ENCODE measurements at regions not wholly inside any gene's neighbourhood (a gene's known extent, or its start where the extent isn't known, plus 50 kb on each side); places are given as distances from the start of the nearest gene placed in this dataset.
A peak's percentile ranks its signal among the peaks of the same experiment; 100 is the strongest.

DNA sequence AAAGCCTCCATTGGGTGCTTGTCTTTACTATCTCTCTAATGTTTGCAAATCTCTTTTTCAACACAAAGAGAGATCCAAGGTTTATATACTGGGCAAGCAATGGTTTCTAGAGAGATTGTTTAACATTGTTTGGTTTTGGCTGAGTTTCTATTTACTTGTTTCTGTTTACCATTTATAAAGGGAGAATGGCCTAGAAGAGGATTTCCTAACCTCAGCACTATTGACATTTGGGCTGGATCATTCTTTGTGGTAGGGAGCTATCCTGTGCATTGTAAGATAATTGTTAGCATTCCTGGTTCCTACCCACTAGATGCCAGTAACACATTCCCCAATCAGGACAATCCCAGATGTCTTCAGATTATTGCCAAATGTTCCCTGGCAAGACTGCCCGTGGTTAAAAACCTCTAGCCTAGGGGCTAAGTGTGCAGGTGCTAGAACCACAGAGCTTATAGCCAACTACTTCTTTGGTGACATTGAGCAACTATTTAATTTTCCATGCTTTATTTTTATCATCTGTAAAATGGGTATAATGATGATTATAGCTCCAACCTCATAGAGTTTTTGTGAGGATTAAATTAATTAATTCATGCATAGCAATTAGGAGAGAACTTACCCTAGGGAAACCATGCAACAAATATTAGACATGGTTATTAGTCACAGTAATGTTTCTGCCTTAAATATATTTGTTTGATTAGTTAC lies 413.9 kb upstream of the MAF start:
- no peak for DNase-seq (ENCODE audit: low spot score)

DNA sequence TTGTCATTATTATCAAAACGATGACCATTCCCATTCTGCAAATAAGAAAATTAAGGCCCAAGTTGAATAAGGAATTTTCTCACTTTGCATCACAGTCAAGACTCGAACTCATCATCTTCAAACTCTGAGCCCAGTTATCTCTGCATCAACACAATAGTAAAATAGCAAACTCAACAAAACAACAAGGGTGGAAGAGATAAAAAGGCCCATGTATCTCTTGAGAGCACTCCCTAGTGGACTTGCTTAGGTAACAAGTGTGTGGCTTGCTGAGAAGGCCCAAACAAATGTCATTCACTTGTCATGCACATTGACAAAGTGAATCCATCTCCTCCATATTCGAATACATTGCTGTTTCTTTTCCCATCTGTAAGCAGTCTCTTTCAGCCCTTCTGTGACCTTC lies 412.0 kb upstream of the MAF start:
- intact Hi-C loops (cut with DNase I): no loop called here
- DNase-seq (ENCODE audit: low spot score) (no peak), ATAC-seq (no peak)

More for the DNA sequence above, 413.9 kb upstream of the MAF start:
- ATAC-seq: no peak
- intact Hi-C loops (cut with DNase I): no loop called here

DNA sequence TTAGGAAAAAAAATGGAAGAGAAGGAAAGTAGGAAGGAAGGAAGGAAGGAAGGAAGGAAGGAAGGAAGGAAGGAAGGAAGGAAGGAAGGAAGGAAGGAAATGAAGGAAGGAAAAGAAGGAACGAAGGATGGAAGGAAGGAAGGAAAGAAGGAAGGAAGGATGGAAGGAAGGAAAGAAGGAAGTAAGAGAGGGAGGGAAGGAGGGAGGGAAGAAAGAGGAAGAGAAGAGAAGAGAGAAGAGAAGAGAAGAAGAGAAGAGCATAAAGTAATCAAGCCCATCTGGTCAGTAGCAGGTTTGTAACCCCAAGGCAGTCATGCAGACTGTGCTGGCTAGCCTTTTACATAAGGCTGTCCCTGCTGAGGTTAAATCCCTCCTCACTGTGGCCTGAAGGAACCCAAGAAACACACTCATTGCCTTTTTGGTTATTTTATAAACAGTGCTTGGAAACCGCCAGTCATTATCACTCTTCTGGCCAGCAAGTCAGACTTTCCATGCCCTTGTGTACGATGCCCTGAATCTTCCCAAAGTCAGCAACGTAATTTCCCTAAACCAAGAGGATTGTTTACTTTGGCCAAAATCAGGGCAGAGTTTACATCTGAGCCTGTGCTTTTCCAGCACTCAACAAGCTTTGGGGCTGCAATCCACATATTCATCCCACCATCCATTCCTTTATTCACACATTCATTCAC lies 409.6 kb upstream of the MAF start:
- no peak for ATAC-seq
- intact Hi-C loops (cut with DNase I): no loop called here
- DNase-seq (ENCODE audit: low spot score): no peak

DNA sequence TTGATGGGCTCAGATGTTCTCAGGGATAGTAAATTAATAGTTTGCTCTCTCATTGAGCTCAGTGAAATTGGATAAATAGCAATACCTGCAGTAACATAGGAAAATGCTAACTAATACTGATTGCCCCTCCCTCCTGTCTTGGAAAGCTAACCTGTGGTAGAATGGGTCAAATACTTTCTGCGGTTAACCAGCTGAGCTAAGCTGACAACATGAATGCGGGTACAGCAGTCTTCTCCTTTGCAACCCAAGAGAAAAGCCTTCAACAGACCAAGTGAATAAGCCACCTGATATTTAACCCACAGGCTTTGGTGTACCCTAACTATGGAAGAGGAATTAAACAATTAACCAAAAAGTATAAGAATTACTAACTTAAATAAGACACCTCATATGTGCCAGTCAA lies 408.3 kb upstream of the MAF start:
- ATAC-seq (no peak), DNase-seq (ENCODE audit: low spot score) (no peak)
- intact Hi-C loops (cut with DNase I): no loop called here

DNA sequence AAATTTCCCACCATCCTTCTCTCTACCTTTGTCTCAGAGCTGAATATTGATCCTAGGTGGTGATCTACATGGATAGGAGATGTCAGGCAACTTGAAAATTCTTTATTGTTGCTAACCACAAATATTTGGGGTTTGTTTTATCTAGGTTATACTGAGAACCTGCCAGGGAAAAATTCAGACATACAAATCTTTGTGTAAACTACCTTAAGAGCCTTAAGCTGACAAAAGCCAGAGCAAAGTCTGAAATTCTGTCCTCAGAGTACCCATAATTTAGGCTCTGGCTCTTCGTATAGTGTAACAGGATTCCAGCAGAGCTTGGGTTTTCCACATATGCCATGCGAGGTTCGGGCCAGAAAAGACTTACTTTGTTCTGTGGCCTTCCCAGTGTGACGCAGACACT lies 406.7 kb upstream of the MAF start:
- intact Hi-C loops (cut with DNase I): no loop called here
- ATAC-seq (no peak), DNase-seq (ENCODE audit: low spot score) (no peak)

DNA sequence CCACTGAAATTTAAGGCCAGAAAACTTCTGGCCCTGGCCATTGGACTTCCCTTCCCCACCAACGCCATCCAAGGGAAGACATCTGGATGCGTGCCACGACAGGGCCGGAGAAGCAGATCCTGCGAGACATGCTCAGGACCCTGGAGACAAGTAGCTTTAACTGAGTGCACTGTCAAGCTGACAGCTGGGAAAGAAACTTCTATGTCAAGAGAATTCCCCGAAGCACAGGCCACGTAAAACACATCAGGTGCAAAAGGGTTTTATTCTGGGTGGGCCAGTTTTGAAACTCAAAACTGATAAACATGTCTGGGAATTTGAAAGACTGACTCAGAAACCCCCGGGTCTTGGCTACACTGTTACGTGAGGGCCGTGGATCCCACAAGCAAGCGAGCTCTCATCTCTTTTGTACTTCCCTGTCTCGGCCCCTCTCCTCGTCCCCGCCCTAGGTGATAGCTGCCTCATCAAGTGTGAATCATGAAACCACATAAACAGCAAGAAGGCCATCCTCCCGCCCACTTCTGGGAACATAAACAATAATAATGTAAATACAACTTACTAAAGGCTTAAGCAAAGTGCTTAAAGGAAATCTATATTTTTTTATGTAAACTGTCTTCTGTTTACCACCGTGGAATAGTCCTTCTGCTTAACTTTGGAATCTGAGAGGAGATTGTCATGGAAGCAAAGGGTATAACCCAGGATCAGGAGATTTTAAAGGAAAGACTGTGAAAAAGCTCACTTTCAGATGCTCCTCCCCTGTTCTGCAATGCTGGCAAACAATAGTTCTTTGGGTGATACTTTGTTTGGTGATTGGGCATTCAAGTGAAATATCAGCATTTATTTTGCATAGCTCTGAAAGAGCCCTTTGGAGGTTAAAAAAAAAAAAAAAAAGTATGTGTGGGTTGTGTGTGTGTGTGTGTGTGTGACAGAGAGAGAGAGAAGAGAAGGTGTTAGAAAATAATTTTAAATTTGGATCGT lies 406.0 kb upstream of the MAF start:
- DNase-seq (ENCODE audit: low spot score): peak; percentile 62
- intact Hi-C loops (cut with DNase I): no loop called here
- peak; percentile 46 for ATAC-seq

DNA sequence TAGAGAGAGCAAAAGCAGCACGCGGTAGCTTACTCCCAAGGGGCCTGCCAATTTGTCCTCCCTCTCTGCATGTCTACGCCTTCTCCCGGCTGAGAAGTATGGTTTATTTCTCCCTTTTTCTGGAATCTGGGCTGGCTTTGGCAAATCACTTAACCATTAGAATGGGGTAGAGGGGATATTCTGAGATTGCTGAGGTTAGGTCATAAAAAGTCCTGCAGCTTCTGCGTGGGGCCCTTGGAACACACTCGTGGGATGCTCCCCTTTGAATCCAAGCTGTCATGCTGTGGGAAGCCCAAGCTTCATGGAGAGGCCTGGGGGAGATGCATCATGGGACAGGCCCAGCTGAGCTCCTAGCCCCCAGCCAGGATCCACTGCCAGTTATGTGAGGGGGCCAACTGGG lies 403.6 kb upstream of the MAF start:
- no peak for DNase-seq (ENCODE audit: low spot score)
- intact Hi-C loops (cut with DNase I): no loop called here
- no peak for ATAC-seq

DNA sequence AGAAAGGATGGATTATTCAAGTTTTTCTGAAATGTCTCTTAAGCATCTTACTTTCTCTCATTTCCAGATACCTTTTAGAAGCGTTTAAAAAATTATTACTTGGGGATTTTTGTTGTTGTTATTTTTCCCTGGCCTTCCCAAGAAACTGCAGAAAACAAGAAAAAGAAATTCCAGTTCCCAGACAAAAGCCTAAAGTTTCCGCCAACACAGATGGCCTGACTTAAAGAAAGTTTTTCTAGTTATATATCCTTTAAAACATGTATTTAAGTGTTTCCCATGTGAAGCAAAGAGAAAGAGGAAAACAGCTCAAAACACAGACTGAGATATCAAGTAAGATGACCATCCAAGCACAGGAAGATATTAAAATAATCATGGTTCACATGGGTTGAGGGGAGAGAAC lies 401.7 kb upstream of the MAF start:
- DNase-seq (ENCODE audit: low spot score) (no peak), ATAC-seq (no peak)
- intact Hi-C loops (cut with DNase I): no loop called here

DNA sequence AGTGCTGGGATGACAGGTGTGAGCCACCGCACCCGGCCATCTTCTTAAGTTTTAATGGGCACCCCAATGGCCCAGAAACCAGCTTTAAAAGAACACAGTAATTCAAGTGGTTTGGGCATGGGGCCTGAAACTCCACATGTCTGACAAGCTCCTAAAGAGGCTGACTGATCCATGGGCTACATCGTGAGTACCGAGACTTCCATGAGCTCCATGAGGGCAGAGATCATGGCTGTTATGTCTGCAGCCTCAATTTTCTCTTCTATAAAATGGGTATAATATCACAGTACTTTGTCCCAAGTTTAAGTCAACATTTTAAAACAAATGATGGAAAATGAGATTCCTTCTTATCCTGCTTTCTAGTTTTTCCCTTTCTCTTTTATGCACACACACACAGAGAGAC lies 397.6 kb upstream of the MAF start:
- intact Hi-C loops (cut with DNase I): no loop called here
- ATAC-seq: no peak
- DNase-seq (ENCODE audit: low spot score): no peak

DNA sequence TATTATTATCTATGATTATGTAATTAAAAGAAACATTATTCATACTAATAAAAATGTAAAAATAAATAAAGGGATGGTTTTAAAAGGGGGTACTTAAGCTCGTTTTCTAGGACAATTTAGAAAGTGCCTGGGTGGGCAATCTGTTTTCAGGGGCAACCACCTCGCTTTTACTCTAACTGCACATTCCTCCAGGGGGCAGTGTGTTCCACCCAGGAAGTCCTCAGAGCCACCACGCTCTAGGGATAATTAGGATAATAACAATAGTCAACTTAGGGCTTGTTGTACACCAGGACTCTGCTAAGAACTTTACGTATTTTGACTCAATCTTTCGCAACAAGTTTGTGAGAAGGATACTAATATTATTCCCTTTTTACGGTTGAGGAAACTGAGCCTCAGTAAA lies 396.7 kb upstream of the MAF start:
- no peak for ATAC-seq
- intact Hi-C loops (cut with DNase I): no loop called here
- DNase-seq (ENCODE audit: low spot score): no peak

DNA sequence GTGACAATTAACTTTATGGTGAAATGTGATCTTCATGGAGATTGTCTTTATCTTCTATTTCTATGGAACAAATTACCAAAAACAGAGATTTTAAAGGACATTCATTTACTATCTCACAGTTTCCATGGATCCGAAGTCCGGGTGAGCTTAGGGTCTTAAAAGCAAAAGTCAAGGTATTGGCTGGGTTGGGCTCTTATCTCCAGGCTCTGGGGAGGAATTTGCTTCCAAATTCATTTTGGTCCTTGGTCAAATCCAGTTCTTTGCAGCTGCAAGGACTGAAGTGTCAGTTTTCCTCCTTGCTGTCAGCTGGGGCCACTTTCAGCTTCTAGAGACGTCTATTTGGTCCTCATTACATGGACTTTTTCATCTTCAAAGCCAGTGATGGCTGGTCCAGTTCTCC lies 395.8 kb upstream of the MAF start:
- intact Hi-C loops (cut with DNase I): no loop called here
- ATAC-seq (no peak), DNase-seq (ENCODE audit: low spot score) (no peak)

DNA sequence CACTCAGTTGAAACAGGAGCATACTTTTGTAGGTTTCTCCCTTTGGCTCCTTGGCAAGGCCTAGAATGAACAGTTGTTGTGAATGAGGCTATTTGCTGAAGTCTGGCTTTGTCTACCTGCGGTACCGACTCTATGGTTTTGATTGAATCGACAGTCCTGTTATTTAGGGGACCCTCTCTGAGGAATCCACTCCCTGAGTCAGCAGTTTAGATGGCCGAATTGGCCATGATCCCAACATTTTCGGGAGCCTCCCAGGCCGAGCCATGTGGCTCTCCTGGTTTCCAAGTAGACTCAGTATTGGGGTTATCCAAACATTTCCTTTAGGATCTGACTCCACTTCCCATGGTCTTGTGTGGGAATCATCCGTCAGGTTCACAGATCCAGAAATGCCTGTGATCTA lies 394.8 kb upstream of the MAF start:
- ATAC-seq: no peak
- intact Hi-C loops (cut with DNase I): no loop called here
- DNase-seq (ENCODE audit: low spot score): no peak

DNA sequence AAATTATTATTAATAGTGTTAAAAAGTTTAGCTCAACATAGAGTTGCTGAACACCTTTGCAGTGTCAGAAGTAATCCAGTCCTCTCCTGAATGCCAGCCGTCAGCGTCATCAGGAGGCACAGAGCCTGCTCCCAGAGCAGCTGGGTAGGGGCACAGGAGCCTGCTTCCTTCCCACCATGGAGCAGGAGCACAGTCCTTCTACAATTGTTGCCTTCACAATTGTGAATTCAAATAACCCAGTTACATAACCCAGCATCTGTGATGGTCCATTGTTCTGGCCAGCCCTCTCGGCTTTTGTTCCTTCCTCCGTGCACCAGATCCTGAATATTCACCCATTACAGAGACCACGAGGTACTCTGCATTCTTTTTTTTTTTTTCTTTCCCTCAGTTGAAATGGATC lies 393.9 kb upstream of the MAF start:
- intact Hi-C loops (cut with DNase I): no loop called here
- ATAC-seq: peak; percentile 72
- no peak for DNase-seq (ENCODE audit: low spot score)

DNA sequence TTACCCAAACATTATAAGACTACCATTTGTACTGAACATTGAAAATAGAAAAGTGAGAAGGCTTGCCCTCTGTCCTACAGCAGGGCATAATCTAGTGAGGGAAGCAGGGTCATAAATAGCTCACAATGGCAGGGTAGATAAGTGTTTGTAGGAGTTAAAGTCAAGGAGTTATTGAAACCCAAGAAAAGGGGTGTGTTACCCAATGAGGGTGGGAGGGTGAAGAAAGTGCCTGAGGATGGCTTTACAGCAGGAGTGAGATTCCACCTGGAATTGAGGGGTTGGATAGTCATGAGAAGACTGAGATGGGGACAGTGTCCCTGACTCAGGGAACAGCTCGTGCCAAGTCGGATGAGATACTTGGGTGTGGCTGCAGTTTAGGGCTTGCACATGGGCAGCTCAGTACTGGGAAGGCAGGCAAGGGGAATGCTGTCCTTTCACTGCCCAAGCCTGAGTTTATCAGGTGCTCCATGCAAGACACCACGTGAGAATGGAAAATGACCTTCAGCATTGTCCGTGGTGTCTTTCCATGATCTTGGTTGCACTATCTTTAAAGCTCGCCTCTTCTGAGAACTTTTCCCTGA lies 393.2 kb upstream of the MAF start:
- ATAC-seq (no peak), DNase-seq (ENCODE audit: low spot score) (no peak)
- intact Hi-C loops (cut with DNase I): no loop called here

DNA sequence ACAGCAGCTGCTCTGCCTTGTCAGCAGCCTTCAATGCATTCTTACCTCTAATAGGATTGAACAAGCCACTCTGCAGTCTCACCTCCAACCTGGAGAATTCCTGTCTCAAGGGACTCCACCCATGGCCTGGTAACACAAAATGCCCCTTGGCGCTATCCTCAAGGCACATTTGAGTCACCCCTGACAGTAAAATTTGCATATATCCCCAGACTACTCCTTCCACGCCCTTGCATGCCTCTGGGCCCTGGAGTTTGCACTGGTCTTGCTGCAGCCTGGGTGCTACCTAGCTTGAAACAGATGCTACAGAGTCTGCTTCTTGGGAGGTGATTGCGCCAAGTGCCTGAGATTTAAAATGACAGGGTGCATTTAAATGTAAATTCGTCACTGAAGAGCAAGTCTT lies 391.4 kb upstream of the MAF start:
- intact Hi-C loops (cut with DNase I): no loop called here
- ATAC-seq (no peak), DNase-seq (ENCODE audit: low spot score) (no peak)

DNA sequence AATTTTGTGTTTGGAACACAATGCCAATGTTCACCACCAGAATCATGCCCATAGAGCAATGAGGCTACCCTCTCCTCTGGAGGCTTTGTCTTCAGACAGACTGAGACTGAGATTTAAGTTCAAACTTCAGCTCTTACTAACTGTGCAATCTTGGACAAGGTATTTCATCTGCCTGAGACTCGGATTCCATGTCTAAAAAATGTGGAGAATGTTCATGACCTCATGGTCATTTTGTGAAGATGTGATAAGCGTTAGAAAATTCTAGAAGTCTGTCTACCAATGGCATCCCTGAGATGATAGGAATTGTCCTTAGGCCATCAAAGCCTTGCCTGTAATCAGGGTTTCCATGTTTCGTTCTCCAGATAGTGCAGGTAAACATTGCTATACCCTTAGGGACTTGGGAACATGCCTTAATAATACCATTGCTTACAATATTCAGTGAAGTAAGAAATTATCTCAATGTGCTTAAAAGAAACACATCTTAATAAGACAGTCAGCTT lies 388.2 kb upstream of the MAF start:
- ATAC-seq: no peak
- DNase-seq (ENCODE audit: low spot score): no peak
- intact Hi-C loops (cut with DNase I): no loop called here

DNA sequence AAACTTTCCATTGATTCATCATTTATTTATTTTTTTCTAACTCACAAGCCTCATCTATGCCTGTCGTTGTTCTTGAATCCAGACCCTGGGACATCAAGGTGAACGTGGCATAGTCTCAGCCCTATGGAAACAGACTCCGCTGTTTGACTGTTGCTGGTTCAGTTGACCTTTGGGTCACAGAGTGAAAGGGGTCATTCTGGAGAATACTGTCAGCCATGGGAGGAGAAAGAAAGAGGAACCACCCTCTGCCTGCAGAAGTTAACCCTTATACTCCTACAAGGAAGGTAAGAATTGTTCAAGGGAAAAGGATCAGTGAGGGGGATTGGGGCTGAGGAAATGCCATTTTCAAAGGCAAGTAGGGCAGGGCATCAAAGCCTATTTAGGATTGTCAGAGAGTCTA lies 387.6 kb upstream of the MAF start:
- intact Hi-C loops (cut with DNase I): no loop called here
- DNase-seq (ENCODE audit: low spot score) (no peak), ATAC-seq (no peak)

DNA sequence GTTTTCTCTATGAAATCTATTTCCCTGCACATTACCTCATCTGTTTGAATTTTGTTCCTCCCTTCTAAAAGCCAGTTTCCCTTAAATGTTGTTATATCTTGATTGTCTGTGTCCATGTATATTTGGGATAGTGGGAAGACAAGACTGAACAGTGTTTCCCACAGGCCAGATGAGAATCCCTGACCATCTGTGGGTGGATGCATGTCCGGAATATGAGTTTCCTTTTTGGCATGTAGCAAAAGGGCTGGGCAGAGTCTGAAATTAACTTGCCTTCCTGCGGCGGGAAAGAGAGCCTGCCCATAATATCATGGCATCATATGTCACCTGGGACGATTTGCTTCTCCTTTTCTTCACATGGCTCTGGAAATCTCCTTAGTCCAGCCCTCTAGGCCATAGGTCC lies 385.8 kb upstream of the MAF start:
- DNase-seq (ENCODE audit: low spot score): no peak
- intact Hi-C loops (cut with DNase I): no loop called here
- no peak for ATAC-seq

DNA sequence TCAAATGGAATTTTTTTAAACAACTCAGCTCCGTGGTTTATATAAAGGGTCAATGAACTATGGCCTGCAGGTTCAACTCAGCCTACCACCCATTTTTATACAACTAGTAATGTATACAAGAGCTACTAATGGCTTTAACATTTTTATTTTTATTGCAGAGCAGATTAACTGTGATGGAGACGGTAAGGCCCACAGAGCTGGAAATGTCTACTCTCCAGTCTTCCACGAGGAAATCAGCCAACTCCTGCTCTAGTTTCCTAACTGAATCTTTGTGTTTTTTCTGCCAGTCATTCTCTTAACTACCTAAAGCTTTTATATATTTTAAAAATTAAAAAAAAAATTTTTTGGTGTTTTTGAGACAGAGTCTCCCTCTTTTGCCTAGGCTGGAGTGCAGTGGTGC lies 385.1 kb upstream of the MAF start:
- no peak for DNase-seq (ENCODE audit: low spot score)
- intact Hi-C loops (cut with DNase I): no loop called here
- ATAC-seq: no peak
